Smooth muscle cell (in vitro differentiated cells): ENCODE measurements at regions not wholly inside any gene's neighbourhood (a gene's known extent, or its start where the extent isn't known, plus 50 kb on each side); places are given as distances from the start of the nearest gene placed in this dataset.

Experiments used
- DNase-seq: peaks from one replicate; lab custom pipeline; 2025; ENCODE audit not compliant: unreplicated experiment; lab: John Stamatoyannopoulos, UW
- H2AFZ ChIP-seq: fragments of 200-600 bp; sonication (generic); 2 replicates; pipeline ENCODE4 v1.6.0; 2016; ENCODE audit warnings: antibody characterized with exemption, low read depth, mild to moderate bottlenecking
- H3F3A ChIP-seq: fragments of 200-600 bp; sonication (generic); 2 replicates; pipeline ENCODE4 v1.6.0; 2017; ENCODE audit warnings: antibody characterized with exemption, low read depth
- H3K27ac ChIP-seq: fragments of 200-600 bp; sonication (generic); 2 replicates; pipeline ENCODE4 v1.5.1; 2016; ENCODE audit warnings: low read depth, mild to moderate bottlenecking
- H3K27me3 ChIP-seq: fragments of 200-600 bp; sonication (generic); 2 replicates; pipeline ENCODE4 v1.6.1; 2016; ENCODE audit warnings: low read depth, mild to moderate bottlenecking
- H3K36me3 ChIP-seq: fragments of 200-600 bp; sonication (generic); 2 replicates; pipeline ENCODE4 v1.5.1; 2016; ENCODE audit warnings: low read depth
- H3K4me1 ChIP-seq: fragments of 200-600 bp; sonication (generic); 2 replicates; pipeline ENCODE4 v1.5.1; 2016; ENCODE audit warnings: low read depth
- H3K4me2 ChIP-seq: fragments of 200-600 bp; sonication (generic); 2 replicates; pipeline ENCODE4 v1.6.0; 2016; ENCODE audit warnings: mild to moderate bottlenecking
- H3K4me3 ChIP-seq: fragments of 200-600 bp; sonication (generic); 2 replicates; pipeline ENCODE4 v1.5.1; 2016; ENCODE audit warnings: mild to moderate bottlenecking
- H3K79me2 ChIP-seq: fragments of 200-600 bp; sonication (generic); 2 replicates; pipeline ENCODE4 v1.6.0; 2016; ENCODE audit warnings: low read depth, mild to moderate bottlenecking
- H3K9ac ChIP-seq: fragments of 200-600 bp; sonication (generic); 2 replicates; pipeline ENCODE4 v1.6.0; 2016; ENCODE audit warnings: low read depth
- H3K9me3 ChIP-seq: fragments of 200-600 bp; sonication (generic); replicated peaks from 2 replicates; pipeline ENCODE4 v1.5.1; 2016; ENCODE audit warnings: low read depth
- H4K20me1 ChIP-seq: fragments of 200-600 bp; sonication (generic); 2 replicates; pipeline ENCODE4 v1.6.0; 2016; ENCODE audit warnings: low read depth
- CTCF ChIP-seq: fragments of 200-600 bp; sonication (generic); IDR thresholded peaks from 2 replicates; pipeline ENCODE4 v1.5.1; 2017; ENCODE audit warnings: borderline replicate concordance, mild to moderate bottlenecking, antibody characterized with exemption; ENCODE audit not compliant: insufficient read depth, poor library complexity, severe bottlenecking
- WGBS: methylation state at CpG from one replicate; pipeline ENCODE4 v1.1.7; 2016; ENCODE audit warnings: low lambda C conversion rate; 5-methylcytosine and 5-hydroxymethylcytosine counted together

- H3K79me2 ChIP-seq, result no peaks in the 10 kb centered on the region
- no peaks in the 10 kb centered on the region for H3F3A ChIP-seq
- no peaks in the 10 kb centered on the region for H3K4me1 ChIP-seq
- 88% methylated on average over 4 of the region's 4 CpGs for WGBS
- no peak for TF ChIP-seq CTCF
- H2AFZ ChIP-seq, result no peak overlapping the region
- no peak overlapping the region for H3K27ac ChIP-seq
- H3K9ac ChIP-seq, result no peak overlapping the region
- H3K4me3 ChIP-seq, result no peak overlapping the region
- H3K27me3 ChIP-seq, result no peaks in the 10 kb centered on the region
- no peaks in the 10 kb centered on the region for H3K36me3 ChIP-seq
- H3K4me2 ChIP-seq, result no peak overlapping the region
- no peaks in the 10 kb centered on the region for H3K9me3 ChIP-seq
- no peaks in the 10 kb centered on the region for H4K20me1 ChIP-seq
- DNase-seq, result no peak
Measured at GRCh38 chr4:164154416-164154815, 599.5 kb upstream of the SMIM31 start.

GRCh38 chr4:164169591-164169990 lies 584.3 kb upstream of the SMIM31 start:
- DNase-seq, result no peak
- Histone ChIP-seq H4K20me1 (no peaks in the 10 kb centered on the region), H3K4me3 (no peak overlapping the region), H3F3A (no peaks in the 10 kb centered on the region), H3K9me3 (no peaks in the 10 kb centered on the region), H3K4me2 (no peak overlapping the region), H3K36me3 (no peaks in the 10 kb centered on the region), H3K9ac (no peak overlapping the region), H3K27ac (no peak overlapping the region), H2AFZ (no peak overlapping the region), H3K27me3 (no peaks in the 10 kb centered on the region), H3K79me2 (no peaks in the 10 kb centered on the region), H3K4me1 (no peaks in the 10 kb centered on the region)
- TF ChIP-seq CTCF, result no peak

DNA sequence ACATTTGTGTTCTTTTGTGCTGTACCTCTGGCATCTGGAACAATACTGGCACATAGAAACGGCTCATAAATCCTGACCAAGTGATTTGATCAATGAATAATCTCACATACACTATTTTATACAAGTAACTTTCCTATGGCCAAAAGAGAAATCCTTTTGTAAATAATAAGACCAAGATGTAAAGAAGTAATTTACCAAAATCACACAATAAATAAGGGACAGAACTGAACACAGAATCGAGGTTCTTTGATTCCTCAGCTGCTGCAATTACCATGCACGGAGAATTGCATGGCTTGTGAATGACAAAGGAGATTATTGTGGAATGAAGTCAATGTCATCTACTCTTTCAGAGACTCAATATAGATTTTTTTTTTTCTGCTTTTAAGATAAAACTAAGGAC lies 576.8 kb upstream of the SMIM31 start:
- H3K4me3 ChIP-seq, result no peak overlapping the region
- H3K4me1 ChIP-seq, result no peaks in the 10 kb centered on the region
- no peaks in the 10 kb centered on the region for H4K20me1 ChIP-seq
- H3K27ac ChIP-seq, result no peak overlapping the region
- H3K79me2 ChIP-seq, result no peaks in the 10 kb centered on the region
- H2AFZ ChIP-seq, result no peak overlapping the region
- H3F3A ChIP-seq, result no peaks in the 10 kb centered on the region
- no peak overlapping the region for H3K9ac ChIP-seq
- H3K4me2 ChIP-seq, result no peak overlapping the region
- H3K27me3 ChIP-seq, result no peaks in the 10 kb centered on the region
- WGBS, result 66% methylated on average over 3 of the region's 3 CpGs
- DNase-seq, result no peak
- H3K36me3 ChIP-seq, result no peaks in the 10 kb centered on the region
- no peaks in the 10 kb centered on the region for H3K9me3 ChIP-seq
- TF ChIP-seq CTCF, result no peak

DNA sequence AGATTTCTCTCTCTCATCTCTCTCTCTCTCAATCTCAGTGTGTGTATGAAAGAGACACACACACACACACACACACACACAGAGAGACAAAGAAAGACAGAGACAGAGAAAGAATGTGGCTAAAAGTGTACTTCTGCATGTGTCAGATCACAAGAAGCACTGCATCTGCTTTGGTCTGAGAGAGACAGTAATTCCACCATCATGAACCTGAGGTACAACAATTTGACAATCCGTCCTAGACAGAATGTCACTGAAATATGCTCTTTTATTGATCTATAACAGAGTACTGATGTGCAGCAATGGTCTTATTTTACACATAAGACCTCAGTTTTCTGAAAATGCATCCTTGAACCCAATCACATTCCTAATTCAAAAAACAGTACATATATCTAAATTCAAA lies 576.2 kb upstream of the SMIM31 start:
- TF ChIP-seq CTCF, result no peak
- no peak for DNase-seq

More for the DNA sequence above, 576.2 kb upstream of the SMIM31 start:
- 0% methylated on average over 1 of the region's 1 CpG for WGBS
- Histone ChIP-seq H3K4me1 (no peaks in the 10 kb centered on the region), H3K27ac (no peak overlapping the region), H3K4me2 (no peak overlapping the region), H3K9me3 (no peaks in the 10 kb centered on the region), H3K36me3 (no peaks in the 10 kb centered on the region), H3K79me2 (no peaks in the 10 kb centered on the region), H3K9ac (no peak overlapping the region), H3F3A (no peaks in the 10 kb centered on the region), H3K4me3 (no peak overlapping the region), H4K20me1 (no peaks in the 10 kb centered on the region), H2AFZ (no peak overlapping the region), H3K27me3 (no peaks in the 10 kb centered on the region)
